Heart left ventricle (tissue), 16 donors: ENCODE measurements at regions not wholly inside any gene's neighbourhood (a gene's known extent, or its start where the extent isn't known, plus 50 kb on each side); places are given as distances from the start of the nearest gene placed in this dataset.

Source experiments
- ATAC-seq, 4 donors: fragments of 200-7000 bp; cut with Tn5 transposase; one replicate each; pipeline ENCODE4 v1.9.1; 2020 to 2022; ENCODE audit warnings: moderate library complexity in 4 of 4, mild to moderate bottlenecking in 3 of 4, moderate number of reproducible peaks in 1 of 4
- DNase-seq, 5 donors: peaks; one replicate each; pipeline ENCODE4 v3.0.0-alpha.2; 2020
- H3K27ac ChIP-seq, 12 donors: fragments of 200-600 bp; sonication (generic) in 4 of 12; one replicate each; pipeline versions ENCODE4 v1.5.0 to v1.8.0; 2016 to 2022; ENCODE audit warnings: mild to moderate bottlenecking in 2 of 12
- H3K27me3 ChIP-seq, 9 donors: fragments of 200-600 bp; sonication (generic) in 2 of 9; one replicate each; pipeline versions ENCODE4 v1.5.1 to v1.8.0; 2016 to 2022; ENCODE audit warnings: mild to moderate bottlenecking in 3 of 9
- H3K36me3 ChIP-seq, 9 donors: fragments of 200-600 bp; sonication (generic) in 2 of 9; one replicate each; pipeline versions ENCODE4 v1.5.0 to v1.8.0; 2018 to 2022; ENCODE audit warnings: mild to moderate bottlenecking in 2 of 9
- H3K4me1 ChIP-seq, 12 donors: fragments of 200-600 bp; sonication (generic) in 4 of 12; one replicate each; pipeline versions ENCODE4 v1.5.0 to v1.8.0; 2016 to 2022; ENCODE audit warnings: mild to moderate bottlenecking in 3 of 12
- H3K4me3 ChIP-seq, 12 donors: fragments of 200-600 bp; sonication (generic) in 4 of 12; one replicate each; pipeline versions ENCODE4 v1.5.0 to v1.8.0; 2017 to 2022; ENCODE audit warnings: mild to moderate bottlenecking in 9 of 12, moderate library complexity in 4 of 12
- H3K9me3 ChIP-seq, 12 donors: fragments of 200-600 bp; sonication (generic) in 4 of 12; one replicate each; pipeline versions ENCODE4 v1.5.0 to v1.8.0; 2016 to 2022; ENCODE audit warnings: mild to moderate bottlenecking in 1 of 12
- CTCF ChIP-seq, 12 donors: fragments of 200-600 bp; sonication (generic) in 4 of 12; IDR thresholded peaks; one replicate each; pipeline versions ENCODE4 v1.5.0 to v1.8.0; 2018 to 2022; ENCODE audit warnings: antibody characterized with exemption in 12 of 12, mild to moderate bottlenecking in 5 of 12
- POLR2A ChIP-seq, 2 donors: fragments of 450-650 bp; IDR thresholded peaks; one replicate each; pipeline ENCODE4 v1.6.1; 2017; ENCODE audit warnings: antibody characterized with exemption in 2 of 2, mild to moderate bottlenecking in 2 of 2, moderate library complexity in 2 of 2
- WGBS, 4 donors: extraction: QIAGEN DNeasy Blood & Tissue Kit in 2 of 4; methylation state at CpG; one replicate each; pipeline versions ENCODE4 v1.1.5 to v1.1.7; 2013 to 2018; 5-methylcytosine and 5-hydroxymethylcytosine counted together
- intact Hi-C, 10 donors: fragments of 100-400 bp; cut with DNase I; formaldehyde crosslinking; loops; one replicate each; pipeline versions ENCODE4 v1.11.1 to v1.14.2; 2022
- donor health status: ischemic (EF 13 %, LVEDD 7.1; RV severe dilation, severe dysfunction).
- donor health status: healthy with polysubstance abuse.
- donor health status: DM: no; HTN: yes; CAD: no.
- donor health status: DM: no; HTN: no; CAD: no.
- donor health status: ischemic (EF 25% LVEDD 6.9; RV normal size, moderate dysfunction).
- donor health status: ischemic (EF 25% LVEDD 5.7; RV mildly dilated, moderate dysfunction).
- donor health status: healthy.
- donor health status: DM: yes; HTN: yes; CAD: no.
- donor health status: ischemic (EF 35%, LVEDD 5.7; RV mildly dilated, moderate dysfunction).
- donor health status: nonischemic (EF 11% LVEDD 7.7; RV severe dilation, severe dysfunction).
- donor health status: DM: yes; HTN: yes; CAD: no.
- donor health status: PGD.
- donor health status: ischemic (EF 29% LVEDD 5.4; RV normal size, mild dysfunction).
- donor health status: nonischemic (EF 23%, LVEDD 6.1; RV moderate dilation, normal function).

- DNase-seq (no peak), ATAC-seq (no peak)
- WGBS, 4 donors, result 85 to 92% (median 88%) methylated on average over 1 of the region's 1 CpG
- Histone ChIP-seq H3K4me3 (no peak overlapping the region), H3K4me1 (no peaks in the 10 kb centered on the region), H3K27me3 (no peaks in the 10 kb centered on the region), H3K36me3 (no peaks in the 10 kb centered on the region), H3K9me3 (peaks cover 0 to 17% (median 4%) of the 10 kb centered on the region in 12 donors), H3K27ac (no peak overlapping the region)
- intact Hi-C loops, result no loop called here
- TF ChIP-seq CTCF (IDR thresholded peaks at IDR 0.05) (no peak), POLR2A (IDR thresholded peaks at IDR 0.05) (no peak)
Observed at GRCh38 chr20:24894967-24895366, 54.1 kb upstream of the CST7 start.

- TF ChIP-seq POLR2A (IDR thresholded peaks at IDR 0.05), result no peak
- no peak for TF ChIP-seq CTCF (IDR thresholded peaks at IDR 0.05)
- DNase-seq (no peak), ATAC-seq (no peak)
- intact Hi-C loops, result no loop called here
- H3K27me3 ChIP-seq, result no peaks in the 10 kb centered on the region
- no peak overlapping the region for H3K27ac ChIP-seq
- H3K4me3 ChIP-seq, result no peak overlapping the region
- H3K36me3 ChIP-seq, result no peaks in the 10 kb centered on the region
- 60 to 73% (median 64%) methylated on average over 6 to 7 of the region's 7 CpGs for WGBS, 4 donors
- H3K4me1 ChIP-seq, result no peaks in the 10 kb centered on the region
- peaks cover 0 to 17% (median 7%) of the 10 kb centered on the region in 12 donors for H3K9me3 ChIP-seq
Observed at GRCh38 chr20:24895431-24895830, 53.6 kb upstream of the CST7 start.

GRCh38 chr20:24895898-24896658, 53.0 kb upstream of the CST7 start:
- intact Hi-C loops, result no loop called here
- no peak for DNase-seq
- Histone ChIP-seq H3K4me3 (no peak overlapping the region), H3K9me3 (peaks cover 0 to 18% (median 7%) of the 10 kb centered on the region in 12 donors), H3K36me3 (no peaks in the 10 kb centered on the region), H3K27me3 (no peaks in the 10 kb centered on the region), H3K4me1 (no peaks in the 10 kb centered on the region), H3K27ac (no peak overlapping the region)
- TF ChIP-seq POLR2A (IDR thresholded peaks at IDR 0.05), result no peak
- TF ChIP-seq CTCF (IDR thresholded peaks at IDR 0.05), result no peak
- ATAC-seq, result no peak
- whole genome bisulfite sequencing, 4 donors, result 88 to 92% (median 91%) methylated on average over 10 of the region's 10 CpGs

- 41 to 67% (median 61%) methylated on average over 5 of the region's 5 CpGs for WGBS, 4 donors
- H3K9me3 ChIP-seq, result peaks cover 0 to 18% (median 7%) of the 10 kb centered on the region in 12 donors
- no peak overlapping the region for H3K27ac ChIP-seq
- TF ChIP-seq CTCF (IDR thresholded peaks at IDR 0.05), result no peak
- no peak for TF ChIP-seq POLR2A (IDR thresholded peaks at IDR 0.05)
- intact Hi-C loops, result no loop called here
- no peaks in the 10 kb centered on the region for H3K4me1 ChIP-seq
- ATAC-seq, result no peak
- no peak overlapping the region for H3K4me3 ChIP-seq
- DNase-seq, result no peak
- no peaks in the 10 kb centered on the region for H3K27me3 ChIP-seq
- H3K36me3 ChIP-seq, result no peaks in the 10 kb centered on the region
Observed at GRCh38 chr20:24896984-24897383, 52.1 kb upstream of the CST7 start.
